ENCODE measurements at regions not wholly inside any gene's neighbourhood (a gene's known extent, or its start where the extent isn't known, plus 50 kb on each side); places are given as distances from the start of the nearest gene placed in this dataset.
"Not testable (repeated sequence)": the region's sequence is repeated elsewhere in the genome, so short reads cannot be mapped to it uniquely, and the experiment has no call there.

DNA sequence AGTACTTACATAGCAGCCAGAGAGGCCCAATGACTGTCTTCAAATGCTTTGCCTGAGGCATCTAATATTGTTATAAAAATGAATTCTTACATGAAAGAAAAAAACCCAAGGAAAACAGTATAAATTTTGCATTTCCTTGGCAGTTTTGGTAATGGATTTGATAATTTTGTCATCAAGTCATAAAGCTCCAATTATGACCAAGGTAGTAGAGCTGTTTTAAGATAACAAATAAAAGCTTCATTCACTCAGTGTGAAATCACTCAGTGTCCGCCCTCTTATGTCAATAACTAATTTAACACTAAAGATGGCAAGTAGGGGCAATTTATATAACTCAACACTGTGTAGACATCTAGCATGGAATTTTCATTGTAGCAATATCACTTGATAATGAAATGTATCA is 193.9 kb downstream of the ANKRD7 start:
- no peak for DNase-seq

DNA sequence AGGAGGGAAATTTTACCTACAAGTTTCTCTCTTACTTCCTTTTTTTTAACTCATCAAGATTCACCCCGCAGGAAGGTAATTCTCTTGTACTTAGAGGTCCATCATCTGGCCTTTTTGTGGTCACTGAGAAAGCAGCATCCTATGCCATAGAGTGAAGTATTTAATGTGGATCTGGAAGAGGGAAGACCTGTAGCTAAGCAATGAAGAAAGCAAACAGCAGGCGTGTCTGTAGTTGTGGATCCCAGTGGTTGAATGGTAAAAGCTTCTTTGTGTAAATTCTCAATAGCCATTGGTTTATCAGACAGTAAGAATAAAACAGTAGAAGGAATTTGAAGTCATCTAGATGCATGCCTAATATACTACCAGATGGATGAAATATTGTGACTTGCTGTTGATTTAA is 196.4 kb downstream of the ANKRD7 start:
- no peak for DNase-seq

DNA sequence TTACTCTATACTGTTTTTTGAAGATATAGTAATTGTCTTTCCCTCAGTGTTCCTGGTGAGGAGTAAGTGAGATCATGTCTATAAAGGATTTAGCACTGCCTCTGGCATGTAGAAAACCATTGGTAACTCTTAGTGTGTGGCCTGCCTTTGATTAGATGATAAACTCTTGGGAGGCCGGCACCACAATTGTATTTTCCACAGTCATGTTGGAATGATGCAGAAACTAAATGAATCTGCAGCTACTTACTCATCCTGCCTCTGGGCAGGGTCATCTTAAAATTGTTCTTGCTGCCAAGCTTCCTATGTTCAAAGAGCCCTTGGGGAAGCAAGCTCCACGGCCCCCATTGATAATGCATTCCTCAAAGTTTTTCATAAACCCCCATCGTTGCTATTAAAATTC is 204.6 kb downstream of the ANKRD7 start:
- no peak for DNase-seq

DNA sequence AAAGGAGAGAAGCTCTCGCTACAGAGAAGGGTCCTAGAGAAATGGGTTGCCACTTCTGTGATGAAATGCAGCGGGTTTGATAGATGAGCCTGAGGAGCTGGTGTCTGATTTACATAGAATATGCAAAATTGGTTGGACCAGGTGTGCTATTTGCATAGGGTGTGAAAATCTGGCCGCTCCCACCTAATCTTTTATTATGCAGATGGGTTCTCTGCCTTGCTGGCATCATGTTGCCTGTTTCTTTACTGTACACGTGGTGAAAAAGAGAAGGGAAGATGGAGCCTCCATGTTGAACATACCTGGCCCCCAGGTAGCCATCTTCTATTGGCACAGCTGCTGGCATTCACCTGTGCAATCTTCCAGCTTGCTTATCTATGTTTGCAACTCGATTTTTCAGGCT is 212.2 kb downstream of the ANKRD7 start:
- no peak for DNase-seq

DNA sequence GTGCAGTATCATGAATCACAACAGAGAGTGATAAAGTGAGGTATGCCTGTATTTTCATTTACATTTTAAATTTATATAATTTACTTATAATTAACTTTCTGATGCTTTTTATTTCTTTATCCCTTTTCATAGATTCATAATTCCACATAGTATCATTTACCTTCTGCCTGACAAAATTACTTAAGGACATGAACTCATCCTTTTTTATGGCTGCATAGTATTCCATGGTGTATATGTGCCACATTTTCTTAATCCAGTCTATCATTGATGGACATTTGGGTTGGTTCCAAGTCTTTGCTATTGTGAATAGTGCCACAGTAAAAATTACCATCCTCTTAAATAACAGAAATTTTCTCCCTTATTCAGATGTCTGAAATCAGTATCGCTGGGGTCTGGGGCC is 224.5 kb downstream of the ANKRD7 start:
- not testable (repeated sequence) for DNase-seq

DNA sequence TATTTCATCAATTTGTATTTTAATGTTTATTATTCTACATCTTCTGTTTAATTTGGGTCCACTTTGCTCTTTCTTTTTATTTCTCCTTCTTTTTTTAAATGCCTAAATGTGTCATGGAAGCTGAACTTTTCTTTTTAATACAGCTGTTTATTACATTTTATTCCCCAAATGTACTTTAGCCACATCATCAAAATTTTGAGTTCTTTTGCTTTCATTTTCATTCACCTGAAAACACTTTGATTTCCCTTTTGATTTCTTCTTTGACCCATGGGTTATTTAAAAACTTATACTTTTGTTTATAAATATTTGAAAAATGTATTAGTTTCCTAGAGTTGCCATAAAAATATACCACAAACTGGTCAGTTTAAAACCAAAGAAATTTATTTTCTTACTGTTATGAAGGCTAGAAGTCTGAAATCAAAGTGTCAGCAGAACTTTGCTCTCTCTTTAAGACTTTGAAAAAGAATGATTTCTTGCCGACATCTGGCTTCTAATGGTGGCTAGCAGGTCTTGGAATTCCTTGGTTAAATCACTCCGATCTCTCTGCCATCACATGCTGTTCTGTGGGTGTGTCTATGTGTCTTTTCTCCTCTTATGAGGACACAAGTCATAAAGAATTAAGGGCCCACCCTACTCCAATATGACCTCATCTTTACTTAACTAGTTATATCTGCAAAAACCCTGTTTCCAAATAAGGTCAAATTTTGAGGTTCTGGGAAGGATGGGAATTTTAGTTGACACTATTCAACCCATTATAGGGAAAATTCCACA is 225.5 kb downstream of the ANKRD7 start:
- DNase-seq = no peak

DNA sequence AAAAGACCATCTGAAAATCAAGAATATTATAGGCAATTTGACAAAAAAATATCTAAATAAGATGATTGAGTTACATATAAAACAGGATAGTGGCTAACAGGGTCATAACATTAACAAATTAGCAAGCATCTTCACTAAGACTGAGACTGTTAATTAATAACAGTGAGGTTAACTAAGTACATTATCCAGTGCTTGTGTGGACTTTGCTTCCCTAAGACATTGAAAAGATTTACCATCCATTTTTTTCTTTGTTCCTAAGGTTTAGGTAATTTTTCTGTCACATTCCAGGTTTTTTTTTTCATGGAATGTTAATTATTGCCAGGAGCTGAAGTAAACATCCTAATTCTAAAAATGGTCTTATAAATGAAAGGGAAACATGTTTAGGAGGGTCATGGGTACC is 227.6 kb downstream of the ANKRD7 start:
- DNase-seq = no peak

DNA sequence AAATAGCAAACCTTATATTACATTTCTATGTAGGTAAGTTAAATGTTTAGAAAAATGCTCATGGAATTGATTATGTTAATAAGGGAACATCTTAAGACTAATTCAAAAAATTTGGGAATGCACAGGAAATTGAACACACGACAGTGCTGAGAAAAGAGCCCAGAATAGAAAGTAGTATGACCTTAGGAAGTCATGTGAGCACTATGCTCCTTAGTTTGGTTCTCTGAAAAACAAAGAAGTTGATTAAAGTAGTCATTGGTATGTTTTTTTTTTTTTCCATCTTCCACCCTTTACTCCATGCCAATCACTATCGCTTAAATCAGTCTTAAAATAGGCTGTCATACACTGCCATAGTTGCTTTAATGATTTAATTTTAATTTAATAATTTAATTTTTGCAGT is 242.9 kb downstream of the ANKRD7 start:
- DNase-seq = no peak

DNA sequence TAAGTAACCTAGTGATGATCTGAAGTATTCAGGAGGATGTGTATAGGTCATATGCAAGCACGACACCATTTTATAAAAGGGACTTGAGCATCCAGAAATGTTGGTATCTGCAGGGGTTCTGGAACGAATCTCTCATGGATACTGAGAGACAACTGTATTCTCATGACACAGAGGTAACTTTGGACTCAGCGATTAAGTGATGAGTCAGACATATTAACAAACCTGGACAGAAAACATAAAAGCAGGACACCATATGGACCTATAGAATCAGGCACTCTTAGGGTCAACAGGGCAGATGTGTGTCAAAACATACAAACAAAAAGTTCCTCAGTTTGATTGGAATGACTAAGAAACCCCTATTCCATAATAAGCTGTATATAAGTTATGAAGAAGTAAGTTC is 248.1 kb downstream of the ANKRD7 start:
- no peak for DNase-seq

DNA sequence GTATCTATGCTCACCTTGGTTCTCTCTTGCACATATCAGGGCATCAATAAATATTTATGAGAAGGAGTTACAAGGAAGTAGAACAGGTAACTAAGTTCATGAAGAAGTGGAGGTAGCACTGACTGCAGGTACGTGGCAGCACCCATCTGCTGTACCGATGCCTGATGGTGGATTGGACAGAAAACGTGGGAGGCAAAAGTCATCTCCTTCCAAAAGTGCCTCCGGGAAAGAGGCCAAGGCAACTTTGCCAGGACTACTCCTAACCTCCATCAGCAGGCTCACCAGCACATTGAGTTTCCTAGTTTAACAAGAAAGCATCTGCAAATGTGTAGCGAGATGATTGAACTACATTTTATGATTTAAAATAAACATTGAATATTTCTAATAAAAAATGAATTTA is 248.8 kb downstream of the ANKRD7 start:
- no peak for DNase-seq

DNA sequence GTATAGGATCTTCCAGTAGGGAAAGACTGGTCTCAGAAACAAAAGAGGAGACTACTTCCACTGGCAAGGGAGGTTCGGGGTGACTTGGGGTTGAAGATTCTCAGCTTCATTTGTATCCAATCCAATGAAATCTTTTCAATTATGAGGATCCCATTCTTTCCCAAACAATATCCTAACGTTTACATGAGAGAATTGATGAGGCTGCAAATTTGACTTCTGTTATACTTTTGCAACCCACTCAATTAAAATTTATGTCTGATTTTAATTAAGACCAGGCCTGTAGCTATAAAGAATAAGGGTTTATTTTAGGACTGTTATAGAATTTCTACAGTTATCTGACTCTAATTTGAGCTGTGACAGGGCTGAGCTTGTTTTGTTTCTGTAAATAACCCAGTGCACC is 251.5 kb downstream of the ANKRD7 start:
- no peak for DNase-seq

DNA sequence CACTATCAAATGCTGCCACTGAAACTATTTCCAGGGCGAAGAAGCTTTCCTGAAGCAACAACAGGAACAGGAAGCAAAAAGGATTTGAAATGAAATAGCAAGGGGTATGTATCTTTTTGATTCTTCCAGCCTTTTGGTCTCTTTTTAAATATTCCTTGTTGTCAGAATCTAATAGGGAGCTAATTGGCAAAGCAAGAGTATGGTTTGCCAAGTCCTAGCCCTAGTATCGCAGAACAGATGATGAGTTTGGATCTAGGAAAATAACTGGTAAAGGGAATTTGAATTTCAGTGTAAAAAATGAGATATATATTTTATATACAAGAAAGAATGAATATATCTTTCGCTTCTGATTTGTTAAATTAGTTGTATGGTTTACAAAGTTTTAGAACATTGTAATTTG is 252.5 kb downstream of the ANKRD7 start:
- no peak for DNase-seq

DNA sequence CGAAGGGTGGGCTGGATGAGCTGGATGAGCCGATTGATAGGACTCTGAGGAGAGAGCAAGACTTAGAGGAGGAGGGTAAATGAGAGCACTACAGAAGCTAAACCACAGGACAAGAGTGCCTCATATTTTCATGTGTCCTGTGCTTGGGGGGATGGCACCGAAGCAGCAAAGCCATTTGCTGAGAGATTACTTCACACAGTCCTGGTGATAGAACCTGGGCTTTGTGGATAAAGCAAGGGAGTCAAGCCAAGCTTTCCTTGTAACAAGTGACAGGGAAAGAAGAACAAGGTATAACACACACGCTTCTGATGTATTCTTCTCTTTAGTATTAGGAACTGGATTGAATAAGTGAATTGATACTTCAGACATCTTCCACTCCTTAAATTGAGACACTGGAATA is 253.7 kb downstream of the ANKRD7 start:
- no peak for DNase-seq

DNA sequence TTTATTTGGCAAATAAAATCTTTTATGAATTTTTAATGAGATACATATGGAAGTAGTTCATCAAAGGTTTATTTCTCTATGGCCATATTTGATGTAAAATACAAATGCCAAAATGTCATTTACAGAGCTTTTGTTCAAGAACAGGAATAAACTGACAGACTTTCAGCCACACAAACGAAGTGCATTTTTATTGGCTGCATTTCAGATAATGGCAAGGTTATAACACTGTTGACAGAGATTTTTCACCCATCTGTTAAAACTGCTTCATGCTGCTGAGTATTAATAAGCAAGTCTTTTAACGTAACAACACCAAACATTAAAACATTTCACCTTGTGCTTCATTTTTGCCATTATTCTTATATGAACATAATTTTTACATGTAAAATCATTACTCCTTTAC is 254.4 kb downstream of the ANKRD7 start:
- no peak for DNase-seq

DNA sequence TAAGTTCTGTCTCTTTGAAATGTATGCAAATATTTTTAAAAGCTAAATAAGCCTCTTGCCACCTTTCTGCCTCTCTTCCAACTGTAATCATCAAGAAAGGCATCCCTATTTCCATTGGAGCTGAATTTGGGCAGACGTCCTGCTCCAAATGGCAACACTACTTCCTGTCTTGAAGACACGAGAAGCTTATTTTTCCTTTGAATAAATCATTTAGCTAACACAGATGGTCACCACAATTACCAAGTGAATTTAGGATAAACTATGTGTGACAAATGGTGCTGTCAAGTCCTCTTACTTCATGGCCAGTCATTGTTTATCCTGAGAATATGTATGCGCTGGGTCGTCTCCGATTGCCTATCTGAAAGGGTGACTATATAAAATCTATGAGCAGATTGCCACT is 268.0 kb downstream of the ANKRD7 start:
- DNase-seq = no peak

DNA sequence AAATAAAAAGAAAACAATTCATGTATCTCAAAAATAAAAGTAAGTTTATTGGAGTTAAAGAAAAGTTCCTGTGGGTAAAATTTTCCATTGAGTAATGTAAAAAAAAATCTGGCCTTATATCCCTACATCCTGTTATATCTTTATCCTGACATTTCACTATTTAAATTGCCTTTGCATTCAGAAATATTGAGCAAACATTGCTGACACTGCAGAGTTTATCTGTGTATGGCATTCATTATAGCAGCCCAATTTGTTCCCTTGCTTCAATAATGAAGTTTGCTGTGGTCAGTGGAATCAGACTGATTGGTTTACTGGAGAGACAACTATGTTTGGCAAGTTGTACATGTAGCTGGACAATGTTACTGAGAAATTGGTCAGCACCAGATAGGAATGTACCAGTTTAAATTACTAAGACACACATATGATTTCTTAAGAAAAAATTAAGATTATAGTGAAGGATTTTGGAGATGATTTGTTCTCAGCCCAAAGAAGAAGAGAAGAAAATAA is 271.7 kb downstream of the ANKRD7 start:
- DNase-seq = no peak

DNA sequence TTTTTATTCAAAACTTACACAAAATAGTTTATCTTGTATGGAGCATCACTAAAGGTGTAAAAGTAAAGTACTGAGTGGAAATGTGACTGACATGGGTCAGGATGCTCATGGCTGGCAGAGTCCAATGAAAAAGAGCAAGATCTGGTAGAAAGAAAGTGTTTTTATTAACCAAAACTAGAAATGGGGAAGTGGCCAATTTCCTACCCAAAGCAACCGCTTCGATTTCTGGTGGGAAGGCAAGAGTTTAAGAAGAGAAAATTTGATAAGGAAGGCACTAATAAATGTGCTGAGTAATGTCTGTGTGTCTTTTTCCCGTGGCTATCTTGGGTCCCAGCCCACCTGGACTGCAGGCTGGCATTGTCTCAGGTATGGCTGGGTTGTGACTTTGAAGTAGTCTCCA is 277.7 kb downstream of the ANKRD7 start:
- no peak for DNase-seq

DNA sequence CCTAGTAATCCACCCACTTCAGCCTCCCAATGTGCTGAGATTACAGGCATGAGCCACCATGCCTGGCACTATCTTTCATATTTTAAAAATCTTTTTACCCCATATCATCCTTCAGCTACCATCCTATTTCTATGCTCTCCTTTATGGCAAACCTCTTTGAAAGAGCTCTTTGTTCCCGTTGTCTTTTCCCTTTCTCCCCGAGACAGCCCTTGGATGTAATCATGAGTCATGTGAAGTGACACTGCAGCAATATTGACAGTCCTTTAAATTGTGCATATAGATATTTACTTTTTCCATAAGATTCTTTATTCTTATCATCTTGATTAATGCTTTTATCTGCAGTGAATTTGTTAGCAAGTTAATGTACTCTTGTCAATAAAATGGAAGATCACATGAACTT is 286.6 kb downstream of the ANKRD7 start:
- no peak for DNase-seq

DNA sequence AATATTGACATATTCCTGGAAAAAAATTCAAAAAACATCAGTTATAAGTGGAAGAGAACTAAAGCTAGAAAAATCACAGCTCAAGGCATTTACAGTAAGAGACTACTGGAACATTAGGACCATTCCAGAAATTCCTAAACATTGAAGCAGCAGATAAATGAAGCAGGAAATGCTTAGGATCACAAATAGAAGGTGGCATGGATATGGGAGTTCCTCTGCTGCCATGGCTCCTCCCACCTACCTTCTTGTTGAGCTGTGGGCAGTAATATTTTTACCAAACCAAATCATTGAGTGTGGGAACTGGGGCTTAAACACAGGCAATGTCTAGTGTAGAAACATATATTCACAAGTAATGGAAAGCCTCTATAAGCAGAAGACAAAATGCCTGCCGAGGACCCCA is 292.8 kb downstream of the ANKRD7 start:
- DNase-seq = no peak

DNA sequence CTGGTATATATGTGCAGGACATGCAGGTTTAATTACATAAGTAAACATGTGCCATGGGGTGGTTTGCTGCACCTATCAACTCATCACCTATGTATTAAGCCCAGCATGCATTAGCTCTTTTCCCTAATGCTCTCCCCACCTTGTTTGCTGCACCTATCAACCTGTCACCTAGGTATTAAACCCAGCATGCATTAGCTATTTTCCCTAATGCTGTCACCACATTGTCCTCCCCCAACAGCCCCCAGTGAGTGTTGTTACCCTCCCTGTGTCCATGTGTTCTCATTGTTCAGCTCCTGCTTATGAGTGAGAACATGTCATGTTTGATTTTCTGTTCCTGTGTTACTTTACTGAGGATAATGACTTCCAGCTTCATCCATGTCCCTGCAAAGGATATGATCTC is 300.5 kb downstream of the ANKRD7 start:
- DNase-seq = no peak

DNA sequence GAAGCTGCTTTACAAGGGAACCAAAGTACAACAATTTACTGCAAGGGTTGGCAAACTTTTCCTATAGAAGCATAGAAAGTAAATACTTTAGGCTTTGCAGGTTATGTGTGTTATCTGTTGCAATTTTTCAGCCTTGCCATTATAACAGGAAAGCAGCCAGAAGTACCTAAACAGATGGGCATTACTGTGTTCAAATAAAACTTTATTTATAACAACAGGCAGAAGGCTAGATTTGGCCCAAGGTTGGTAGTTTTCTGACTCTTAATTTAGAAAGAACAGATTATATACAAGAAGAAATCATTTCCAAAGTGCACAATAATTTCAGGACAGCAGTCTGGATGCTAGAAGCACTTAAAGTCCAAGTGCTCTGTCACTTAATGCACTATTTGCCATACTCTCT is 307.1 kb downstream of the ANKRD7 start:
- no peak for DNase-seq

DNA sequence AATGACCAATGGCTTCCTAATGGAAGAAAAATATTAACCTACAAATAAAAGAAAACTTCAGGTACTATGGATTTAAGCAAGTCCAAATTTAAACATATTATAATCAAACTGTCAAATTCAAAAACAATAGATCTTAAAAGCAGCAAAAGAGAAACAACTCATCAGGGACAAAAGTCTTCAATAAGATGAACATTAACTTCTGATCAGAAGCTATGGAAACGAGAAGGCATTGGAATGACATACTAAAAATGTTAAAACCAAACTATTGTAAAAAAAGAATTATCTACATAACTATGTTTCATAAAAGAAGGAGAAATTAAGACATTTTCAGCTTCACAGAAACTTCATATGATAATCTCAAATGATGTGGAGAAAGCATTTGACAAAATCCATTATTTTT is 334.7 kb downstream of the ANKRD7 start:
- no peak for DNase-seq

DNA sequence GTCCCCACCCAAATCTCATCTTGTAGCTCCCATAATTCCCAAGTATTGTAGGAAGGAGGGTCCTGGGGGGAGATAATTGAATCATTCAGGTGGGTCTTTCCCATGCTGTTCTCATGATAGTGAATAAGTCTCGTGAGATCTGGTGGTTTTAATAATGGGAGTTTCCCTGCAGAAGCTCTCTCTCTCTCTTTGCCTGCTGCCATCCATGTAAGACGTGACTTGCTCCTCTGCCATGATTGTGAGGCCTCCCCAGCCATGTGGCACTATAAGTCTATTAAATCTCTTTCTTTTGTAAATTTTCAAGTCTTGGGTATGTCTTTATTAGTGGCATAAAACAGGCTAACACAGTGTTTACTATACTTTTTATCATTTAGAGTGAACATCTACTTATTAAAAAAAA is 338.8 kb downstream of the ANKRD7 start:
- DNase-seq = no peak

DNA sequence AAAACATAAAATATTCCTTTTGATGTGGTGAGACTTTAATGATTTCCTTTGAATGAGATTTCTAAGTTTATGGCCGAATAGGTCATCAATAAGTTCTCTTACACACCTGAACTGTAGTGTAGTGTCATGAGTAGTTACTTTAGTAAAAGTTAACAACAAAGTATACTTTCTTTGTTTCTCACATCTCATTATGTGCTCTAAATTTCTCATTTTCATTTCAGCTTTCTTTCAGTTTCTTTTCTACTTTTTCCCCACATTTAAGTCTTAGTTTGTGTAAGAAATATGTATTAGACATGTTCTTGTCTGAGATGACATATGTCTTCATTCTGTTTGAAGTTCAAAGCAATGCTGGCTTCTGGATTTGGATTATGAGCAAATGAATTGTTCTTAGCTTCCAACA is 348.1 kb downstream of the ANKRD7 start:
- DNase-seq = no peak

DNA sequence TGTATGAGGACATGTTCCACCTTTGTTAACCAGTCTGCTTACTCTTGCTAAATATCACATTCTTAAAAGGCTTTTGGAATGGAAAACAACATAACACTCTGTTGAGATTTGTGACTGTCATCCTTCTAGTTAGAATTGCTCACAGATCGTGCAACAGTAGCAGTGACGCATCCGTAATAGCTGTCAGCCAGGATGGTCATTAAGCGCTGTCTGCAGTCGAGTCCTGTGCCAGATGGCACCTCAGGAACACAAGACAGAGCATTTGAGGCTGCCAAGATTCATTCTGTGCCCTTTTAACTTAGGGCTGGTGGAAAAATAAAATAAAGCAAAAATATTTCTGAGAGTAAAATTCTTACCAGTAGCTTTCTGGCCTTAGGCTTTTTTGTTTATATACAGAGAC is 348.6 kb downstream of the ANKRD7 start:
- no peak for DNase-seq
